ENCODE measurements at regions not wholly inside any gene's neighbourhood (a gene's known extent, or its start where the extent isn't known, plus 50 kb on each side); places are given as distances from the start of the nearest gene placed in this dataset.

DNA sequence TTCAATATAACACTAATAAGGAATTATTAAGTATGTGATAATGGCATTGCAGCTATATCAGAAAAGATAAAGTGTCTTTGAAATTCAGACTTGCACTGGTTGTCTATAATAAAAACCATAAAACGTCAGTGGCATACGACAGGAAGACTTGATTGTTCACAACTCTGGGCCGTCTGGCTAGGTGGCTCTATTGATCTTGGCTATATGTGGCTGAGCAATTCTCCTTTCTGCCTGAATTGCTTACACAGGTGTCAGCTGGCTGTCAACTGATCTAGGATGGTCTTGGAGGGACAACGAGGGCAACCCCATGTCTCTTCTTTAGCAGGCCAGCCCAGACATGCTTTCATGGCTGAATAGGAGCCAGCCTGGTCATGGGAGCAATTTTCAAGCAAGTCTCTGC lies 359.1 kb downstream of the QKI start:
- intact Hi-C loops (cut with micrococcal nuclease) = no loop called here
- H3K9me3 ChIP-seq (replicated peaks) = no peaks in the 10 kb centered on the region
- TF ChIP-seq, protein P1, sequence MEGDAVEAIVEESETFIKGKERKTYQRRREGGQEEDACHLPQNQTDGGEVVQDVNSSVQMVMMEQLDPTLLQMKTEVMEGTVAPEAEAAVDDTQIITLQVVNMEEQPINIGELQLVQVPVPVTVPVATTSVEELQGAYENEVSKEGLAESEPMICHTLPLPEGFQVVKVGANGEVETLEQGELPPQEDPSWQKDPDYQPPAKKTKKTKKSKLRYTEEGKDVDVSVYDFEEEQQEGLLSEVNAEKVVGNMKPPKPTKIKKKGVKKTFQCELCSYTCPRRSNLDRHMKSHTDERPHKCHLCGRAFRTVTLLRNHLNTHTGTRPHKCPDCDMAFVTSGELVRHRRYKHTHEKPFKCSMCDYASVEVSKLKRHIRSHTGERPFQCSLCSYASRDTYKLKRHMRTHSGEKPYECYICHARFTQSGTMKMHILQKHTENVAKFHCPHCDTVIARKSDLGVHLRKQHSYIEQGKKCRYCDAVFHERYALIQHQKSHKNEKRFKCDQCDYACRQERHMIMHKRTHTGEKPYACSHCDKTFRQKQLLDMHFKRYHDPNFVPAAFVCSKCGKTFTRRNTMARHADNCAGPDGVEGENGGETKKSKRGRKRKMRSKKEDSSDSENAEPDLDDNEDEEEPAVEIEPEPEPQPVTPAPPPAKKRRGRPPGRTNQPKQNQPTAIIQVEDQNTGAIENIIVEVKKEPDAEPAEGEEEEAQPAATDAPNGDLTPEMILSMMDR (IDR thresholded peaks at IDR 0.05; ENCODE audit: borderline replicate concordance) = no peak

DNA sequence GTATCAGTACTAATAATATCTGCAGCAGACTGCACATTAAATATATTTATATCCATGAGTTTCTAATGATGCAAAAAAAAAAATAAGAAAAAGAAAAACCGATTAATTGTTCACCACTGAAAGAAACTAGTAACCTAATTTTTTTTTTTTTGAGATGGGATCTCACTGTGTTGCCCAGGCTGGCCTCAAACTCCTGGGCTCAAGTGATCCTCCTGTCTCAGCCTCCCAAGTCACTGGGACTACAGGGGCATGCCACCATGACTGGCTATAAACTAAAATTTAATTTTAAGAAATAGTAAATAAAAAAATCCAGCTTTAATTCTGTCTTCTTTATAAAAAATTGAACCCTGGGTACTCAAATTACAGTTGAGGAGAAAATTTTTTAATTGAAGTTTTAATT lies 358.2 kb downstream of the QKI start:
- intact Hi-C loops (cut with micrococcal nuclease) = no loop called here
- DNase-seq = no peak
- Histone ChIP-seq H3K27me3 (ENCODE audit: low read depth) (no peaks in the 10 kb centered on the region), H3K9me3 (replicated peaks) (no peaks in the 10 kb centered on the region), H3K4me1 (peaks cover 16% of the 10 kb centered on the region), H3K27ac (replicated peaks) (no peak overlapping the region), H3K36me3 (no peaks in the 10 kb centered on the region), H3K4me3 (no peak overlapping the region)
- TF ChIP-seq, protein P1 (IDR thresholded peaks at IDR 0.05; ENCODE audit: borderline replicate concordance) = no peak

More for the DNA sequence above, 359.1 kb downstream of the QKI start:
- H3K27me3 ChIP-seq (ENCODE audit: low read depth) = no peaks in the 10 kb centered on the region
- H3K27ac ChIP-seq (replicated peaks) = no peak overlapping the region
- no peak overlapping the region for H3K4me3 ChIP-seq
- H3K4me1 ChIP-seq = peaks cover 24% of the 10 kb centered on the region
- DNase-seq = no peak
- H3K36me3 ChIP-seq = no peaks in the 10 kb centered on the region

DNA sequence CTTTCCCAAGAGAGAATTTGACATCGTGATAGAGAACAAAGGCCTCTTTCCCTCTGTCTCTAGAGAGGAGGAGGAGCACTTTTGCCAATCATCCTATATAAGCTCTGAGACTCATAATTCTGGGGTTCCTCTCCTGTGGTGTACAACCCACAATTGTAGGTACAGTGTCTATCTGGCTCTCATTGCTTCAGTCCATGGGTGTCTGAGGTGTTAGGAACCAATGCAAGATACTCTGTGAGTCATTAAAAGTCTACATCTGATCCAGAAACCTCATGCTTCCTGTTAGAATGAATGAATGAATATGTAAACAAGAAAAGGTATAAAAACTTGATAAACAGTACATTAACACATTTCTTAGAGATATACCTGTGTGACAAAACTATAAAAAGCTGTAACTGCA lies 356.7 kb downstream of the QKI start:
- Histone ChIP-seq H3K27me3 (ENCODE audit: low read depth) (no peaks in the 10 kb centered on the region), H3K4me3 (no peak overlapping the region), H3K9me3 (replicated peaks) (no peaks in the 10 kb centered on the region), H3K27ac (replicated peaks) (no peak overlapping the region), H3K36me3 (no peaks in the 10 kb centered on the region), H3K4me1 (peaks cover 5% of the 10 kb centered on the region)
- DNase-seq = no peak
- TF ChIP-seq, protein P1 (IDR thresholded peaks at IDR 0.05; ENCODE audit: borderline replicate concordance) = no peak
- intact Hi-C loops (cut with micrococcal nuclease) = no loop called here

DNA sequence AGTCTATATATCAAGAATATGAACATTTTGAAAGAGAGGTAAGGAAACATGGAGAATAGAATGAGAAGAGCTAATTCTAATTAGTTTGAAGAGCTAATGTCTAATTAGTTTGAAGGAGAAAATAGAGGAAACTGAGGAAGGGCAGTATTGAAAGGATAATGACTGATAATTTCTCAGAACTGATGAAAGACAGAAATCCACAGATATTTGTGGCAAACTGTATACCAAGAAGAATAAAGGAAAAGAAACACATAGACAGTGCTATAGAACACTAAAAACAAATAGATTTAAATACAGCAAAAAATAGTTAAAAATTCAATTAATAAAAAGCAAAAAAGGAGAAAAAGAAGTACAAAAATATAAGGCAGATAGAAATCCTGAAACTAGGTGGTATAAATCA lies 354.4 kb downstream of the QKI start:
- Histone ChIP-seq H3K36me3 (no peaks in the 10 kb centered on the region), H3K27me3 (ENCODE audit: low read depth) (no peaks in the 10 kb centered on the region), H3K4me3 (no peak overlapping the region), H3K4me1 (peaks cover 25% of the 10 kb centered on the region), H3K9me3 (replicated peaks) (no peaks in the 10 kb centered on the region), H3K27ac (replicated peaks) (no peak overlapping the region)
- TF ChIP-seq, protein P1 (IDR thresholded peaks at IDR 0.05; ENCODE audit: borderline replicate concordance) = no peak
- DNase-seq = no peak
- intact Hi-C loops (cut with micrococcal nuclease) = no loop called here

DNA sequence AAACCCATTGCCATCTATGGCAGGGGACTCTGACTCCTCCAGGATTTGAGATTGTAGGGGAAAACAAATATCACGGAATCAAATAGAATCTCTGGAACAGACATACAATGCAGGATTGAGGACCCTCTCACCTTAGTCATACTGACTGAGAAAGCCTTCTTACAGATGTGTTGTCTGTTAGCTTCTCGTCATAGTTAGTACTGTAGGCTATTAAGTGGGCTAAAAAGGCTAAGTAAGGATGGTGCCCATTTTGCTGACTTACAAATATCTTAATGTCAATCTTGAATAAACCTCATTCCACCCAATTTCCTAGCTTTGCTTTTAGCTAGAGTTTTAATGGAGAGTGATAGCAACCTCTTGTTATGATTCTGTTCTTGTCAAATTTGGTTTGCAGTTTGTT lies 352.4 kb downstream of the QKI start:
- H3K9me3 ChIP-seq (replicated peaks) = no peaks in the 10 kb centered on the region
- DNase-seq = no peak
- peaks cover 26% of the 10 kb centered on the region for H3K4me1 ChIP-seq
- H3K36me3 ChIP-seq = no peaks in the 10 kb centered on the region
- intact Hi-C loops (cut with micrococcal nuclease) = no loop called here
- no peak overlapping the region for H3K4me3 ChIP-seq
- no peak overlapping the region for H3K27ac ChIP-seq (replicated peaks)
- no peaks in the 10 kb centered on the region for H3K27me3 ChIP-seq (ENCODE audit: low read depth)
- TF ChIP-seq, protein P1 (IDR thresholded peaks at IDR 0.05; ENCODE audit: borderline replicate concordance) = no peak

DNA sequence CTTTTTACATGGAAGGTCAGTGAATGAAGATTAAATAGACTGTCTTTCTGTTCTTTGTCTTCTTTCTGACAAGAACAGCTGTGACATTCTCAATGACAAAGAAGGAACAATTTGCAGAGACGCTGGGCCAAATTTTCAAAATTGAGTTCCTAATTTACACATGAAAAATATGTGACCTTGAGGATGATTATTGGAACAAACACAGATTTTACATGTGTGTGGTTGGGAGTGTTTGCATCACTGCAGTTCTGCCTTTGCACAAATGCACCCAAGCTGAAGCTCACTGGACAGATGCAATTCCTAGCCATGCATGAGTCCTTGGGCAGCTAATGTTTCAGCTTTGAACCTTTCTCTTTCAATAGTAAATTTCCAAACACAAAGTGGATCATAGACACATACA lies 350.8 kb downstream of the QKI start:
- Histone ChIP-seq H3K4me1 (peaks cover 26% of the 10 kb centered on the region), H3K27ac (replicated peaks) (peak overlapping the region; percentile 81), H3K9me3 (replicated peaks) (no peaks in the 10 kb centered on the region), H3K4me3 (no peak overlapping the region), H3K27me3 (ENCODE audit: low read depth) (no peaks in the 10 kb centered on the region), H3K36me3 (no peaks in the 10 kb centered on the region)
- DNase-seq = no peak
- TF ChIP-seq, protein P1 (IDR thresholded peaks at IDR 0.05; ENCODE audit: borderline replicate concordance) = no peak
- intact Hi-C loops (cut with micrococcal nuclease) = no loop called here

Data from left ventricle myocardium inferior (tissue), 1 donor.